ENCODE measurements at regions not wholly inside any gene's neighbourhood (a gene's known extent, or its start where the extent isn't known, plus 50 kb on each side); places are given as distances from the start of the nearest gene placed in this dataset.
"Not testable (repeated sequence)": the region's sequence is repeated elsewhere in the genome, so short reads cannot be mapped to it uniquely, and the experiment has no call there.

DNA sequence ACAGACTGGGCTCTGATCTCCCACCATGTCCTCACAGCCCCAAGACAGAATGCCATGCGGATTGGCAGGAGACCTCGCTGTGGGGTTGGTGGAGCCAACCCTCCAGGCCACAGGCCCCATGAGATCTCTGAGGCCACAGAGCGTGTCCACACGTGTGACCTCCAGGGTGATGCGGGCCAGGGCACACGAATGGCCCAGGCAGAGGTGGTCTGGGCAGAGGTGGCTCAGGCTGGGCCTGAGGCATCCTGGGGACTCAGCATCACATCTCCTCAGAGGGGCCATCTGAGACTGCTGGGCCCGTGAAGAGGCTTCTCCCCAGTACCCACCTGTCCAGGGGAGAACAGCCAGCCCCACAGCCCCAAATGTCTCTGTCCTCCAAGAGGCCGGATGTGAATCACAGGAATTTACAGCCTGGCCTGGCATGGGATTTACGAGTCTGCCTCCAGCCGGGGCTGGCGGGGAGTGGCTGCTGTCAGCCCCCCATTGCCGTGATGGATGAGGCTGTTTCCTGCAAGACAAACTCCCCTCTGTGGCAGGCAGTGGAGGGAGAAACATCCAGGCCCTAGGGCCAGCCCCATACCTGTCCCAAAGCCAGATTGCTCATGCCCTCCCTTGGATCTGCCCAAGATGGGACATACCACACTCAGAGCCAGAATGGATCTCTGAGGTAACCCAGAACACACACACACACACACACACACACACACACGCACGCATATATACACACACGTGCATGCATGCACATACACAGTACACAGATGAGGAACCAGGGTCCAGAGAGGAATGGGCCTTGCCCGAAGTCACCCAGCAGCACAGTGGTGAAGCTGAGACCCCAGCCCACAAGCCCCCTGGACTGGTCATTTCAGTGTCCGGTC is 208.3 kb downstream of the TBC1D2B start:
- peak; percentile 34 for DNase-seq
- ATAC-seq (ENCODE audit: poor library complexity), result no peak
- intact Hi-C loops (cut with DNase I), result no loop called here

DNA sequence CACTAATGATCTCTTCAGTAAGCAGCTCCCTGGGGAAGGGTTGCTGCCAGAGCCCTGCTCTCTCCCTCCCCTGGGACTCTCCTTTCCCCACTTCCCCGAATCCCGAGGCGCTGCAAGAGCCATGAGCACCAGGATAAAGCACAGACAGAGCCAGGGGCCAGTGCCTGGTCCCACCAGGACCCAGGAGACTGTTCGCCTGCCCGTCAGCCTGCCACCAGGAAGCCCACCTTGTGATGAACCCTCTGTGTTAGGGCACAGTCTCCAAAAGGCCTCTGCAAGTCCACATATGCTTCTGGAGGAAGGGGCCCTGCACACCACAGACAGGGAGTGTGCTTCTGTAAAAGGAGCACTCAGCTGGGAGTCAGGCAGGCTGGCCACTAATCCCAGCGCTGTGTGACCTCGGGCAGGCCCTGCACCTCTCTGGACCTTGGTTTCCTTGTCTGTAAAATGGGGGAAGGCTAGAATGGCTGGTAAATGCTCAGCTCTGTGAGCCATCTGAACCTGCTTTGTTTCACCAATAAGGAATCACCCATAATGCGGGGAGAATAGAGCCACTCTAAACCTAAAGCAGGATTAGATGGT is 209.4 kb downstream of the TBC1D2B start:
- peak; percentile 25 for DNase-seq
- ATAC-seq (ENCODE audit: poor library complexity); intact Hi-C loops (cut with DNase I): not testable (repeated sequence)

DNA sequence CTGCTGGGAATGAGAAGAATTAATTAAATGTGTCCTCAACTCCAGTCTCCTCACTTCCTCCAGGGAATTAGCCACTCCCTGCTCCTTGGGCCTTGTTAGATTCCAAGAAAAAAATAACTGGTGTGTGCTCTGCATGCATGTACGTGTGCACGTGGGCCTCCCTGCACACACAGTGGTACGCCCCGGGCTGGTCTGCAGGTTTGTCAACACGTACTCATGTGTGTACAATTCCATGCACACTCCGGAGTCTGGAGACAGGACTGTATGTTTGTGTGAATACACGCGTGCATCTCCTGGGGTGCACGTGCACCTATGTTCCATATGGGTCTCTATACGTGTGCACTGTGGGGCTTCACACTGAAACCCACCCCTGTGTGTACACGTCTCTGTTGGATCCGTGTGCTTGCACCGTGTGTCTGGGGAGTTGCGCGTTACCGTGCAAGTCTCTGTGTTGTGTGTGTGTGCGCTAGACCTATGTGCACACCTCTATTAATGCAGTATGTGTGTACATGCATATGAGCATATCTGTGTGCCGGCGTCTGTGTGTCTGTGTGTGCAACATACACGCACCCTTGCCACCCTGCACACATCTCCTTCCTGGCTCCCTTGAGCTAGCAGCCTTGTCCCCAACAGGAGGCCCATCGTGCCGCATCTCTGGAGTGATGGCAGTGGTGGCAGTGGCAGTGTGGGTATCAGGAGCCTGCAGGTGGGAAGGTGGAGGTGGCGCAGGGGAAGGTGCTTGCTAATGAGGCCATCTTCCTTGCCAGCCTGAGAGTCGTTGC is 210.1 kb downstream of the TBC1D2B start:
- intact Hi-C loops (cut with DNase I), result no loop called here
- DNase-seq (peak; percentile 16), ATAC-seq (ENCODE audit: poor library complexity) (no peak)

DNA sequence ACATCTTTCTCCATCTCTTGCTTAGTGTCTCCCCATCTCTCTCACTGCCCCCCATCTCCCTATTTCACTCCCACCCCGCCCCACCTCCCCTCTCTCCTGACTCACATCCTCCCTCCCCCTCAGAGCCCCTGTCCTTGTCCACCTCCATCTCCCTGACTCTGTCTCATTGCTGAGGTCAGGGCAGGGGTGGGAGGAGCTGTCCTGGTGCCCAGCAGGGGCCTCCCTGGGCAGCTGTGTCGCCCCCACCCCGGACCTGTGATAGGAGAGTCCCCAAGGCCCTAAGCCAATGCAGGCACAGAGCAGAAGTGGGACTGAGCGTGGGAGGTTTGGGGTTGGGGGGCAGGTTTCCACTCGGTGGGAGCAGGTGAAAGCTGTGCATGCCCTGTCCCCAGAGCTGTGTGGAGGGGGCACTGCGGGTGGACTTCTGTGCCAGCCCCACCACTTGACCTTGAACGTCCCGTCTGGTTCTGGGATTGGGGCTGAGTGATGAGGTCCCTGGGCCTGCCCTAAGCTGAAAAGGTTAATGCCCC is 210.8 kb downstream of the TBC1D2B start:
- intact Hi-C loops (cut with DNase I), result no loop called here
- no peak for ATAC-seq (ENCODE audit: poor library complexity)
- no peak for DNase-seq

DNA sequence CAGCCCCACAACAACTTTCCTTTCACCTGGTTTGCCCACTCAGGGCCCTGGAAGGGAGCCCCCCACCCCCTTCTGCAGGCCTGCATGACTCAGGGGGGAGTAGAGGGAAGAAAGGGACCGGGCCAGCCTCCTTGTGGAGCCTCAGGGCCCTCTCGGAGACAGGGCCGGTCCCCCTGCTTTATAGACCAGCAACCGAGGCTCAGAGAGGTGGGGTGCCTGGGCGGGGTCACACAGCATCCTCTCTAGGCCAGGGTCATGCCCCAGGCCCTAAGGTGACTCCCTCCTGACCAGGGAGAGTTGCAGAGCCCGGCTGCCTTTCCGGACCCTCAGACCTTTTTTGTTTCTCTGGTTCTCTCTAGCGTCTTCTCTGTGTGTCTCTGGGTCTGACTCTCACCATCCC is 211.3 kb downstream of the TBC1D2B start:
- ATAC-seq (ENCODE audit: poor library complexity) (no peak), DNase-seq (no peak)
- intact Hi-C loops (cut with DNase I), result no loop called here

DNA sequence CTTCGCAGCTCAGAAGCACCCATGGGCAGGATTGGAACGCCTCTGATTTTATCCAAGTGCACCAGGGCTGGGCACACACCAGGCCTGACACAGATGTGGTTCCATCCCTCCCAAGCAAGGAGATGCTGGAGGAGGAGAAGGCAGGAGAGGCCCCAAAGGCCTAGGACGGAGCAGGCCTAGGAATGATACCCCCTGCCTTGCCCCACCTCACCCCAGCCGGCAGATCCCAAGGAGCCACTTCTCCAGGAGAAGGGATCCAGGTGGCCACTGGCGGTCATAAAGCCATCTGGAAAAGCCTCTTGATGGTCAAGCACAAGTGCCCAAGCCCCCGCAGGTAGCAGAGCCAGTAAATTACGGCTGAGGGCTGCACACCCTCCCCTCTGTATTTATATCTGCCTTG is 211.8 kb downstream of the TBC1D2B start:
- intact Hi-C loops (cut with DNase I), result no loop called here
- ATAC-seq (ENCODE audit: poor library complexity), result no peak
- no peak for DNase-seq

DNA sequence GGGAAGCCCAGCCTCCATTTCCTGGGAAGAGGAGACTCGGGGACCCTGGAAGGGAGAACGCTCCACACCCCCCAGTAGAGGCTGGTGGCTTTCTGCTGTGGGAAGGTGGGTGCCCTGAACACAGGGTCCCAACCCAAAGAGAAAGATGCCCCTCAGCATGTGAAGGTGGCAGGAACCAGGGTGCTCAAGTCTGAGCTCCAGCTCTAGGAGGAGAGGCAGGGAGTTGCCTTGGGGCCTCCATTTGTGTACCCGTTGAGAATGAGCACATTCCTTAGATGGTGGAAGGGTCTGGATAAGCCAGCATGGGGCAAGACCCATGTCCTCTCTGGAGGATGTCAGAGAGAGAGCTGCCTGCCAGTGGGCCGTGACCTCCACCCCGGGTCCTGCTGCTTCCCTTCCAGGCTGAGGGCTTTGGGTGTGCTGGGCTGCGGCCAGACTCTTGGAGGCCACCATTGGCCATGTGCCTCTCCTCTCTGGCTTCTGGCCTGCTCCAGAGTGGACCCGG is 212.4 kb downstream of the TBC1D2B start:
- DNase-seq (no peak), ATAC-seq (ENCODE audit: poor library complexity) (no peak)
- intact Hi-C loops (cut with DNase I), result no loop called here

DNA sequence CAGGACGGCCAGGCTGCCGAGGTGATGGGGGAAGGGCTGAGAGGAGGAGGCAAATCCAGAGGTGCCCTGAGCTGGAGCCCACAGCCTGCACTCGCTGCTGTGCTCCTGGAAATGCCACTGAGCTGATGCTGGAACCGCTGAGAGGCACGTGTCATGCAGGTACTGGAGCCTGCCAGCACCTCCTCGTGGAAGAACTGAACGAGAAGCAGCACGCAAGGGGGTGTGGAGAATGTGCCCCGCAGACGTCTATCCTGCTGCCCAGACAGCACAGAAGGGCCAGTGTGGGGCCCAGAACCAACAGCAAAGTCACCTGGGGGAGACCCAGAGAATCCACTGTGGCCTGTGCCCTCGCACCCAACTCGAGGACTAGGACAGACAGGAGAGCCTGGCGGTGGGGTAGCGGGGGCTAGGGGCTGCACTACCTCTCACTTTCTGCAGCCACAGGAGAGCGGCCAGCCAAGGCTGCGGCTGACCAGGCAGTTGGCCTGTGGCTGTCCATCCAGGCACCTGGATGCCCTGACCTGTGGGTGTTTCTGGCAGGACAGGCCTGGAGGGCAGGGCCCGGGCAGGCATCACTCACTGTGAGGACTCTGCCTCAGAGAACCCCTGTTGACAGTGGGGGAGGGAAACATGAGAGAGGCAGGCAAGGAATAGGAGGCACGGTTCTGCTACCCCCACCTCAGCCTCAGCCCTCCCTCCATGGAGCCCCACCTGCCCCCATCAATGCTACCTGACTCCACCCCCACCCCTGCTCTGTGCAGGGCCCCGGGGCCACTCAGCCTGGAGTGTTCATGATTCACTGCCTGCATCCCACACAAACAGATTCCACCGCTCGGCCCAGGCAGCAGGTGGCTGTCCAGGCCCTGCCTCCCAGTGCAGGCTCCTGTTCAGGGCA is 213.1 kb downstream of the TBC1D2B start:
- ATAC-seq (ENCODE audit: poor library complexity) (no peak), DNase-seq (no peak)

DNA sequence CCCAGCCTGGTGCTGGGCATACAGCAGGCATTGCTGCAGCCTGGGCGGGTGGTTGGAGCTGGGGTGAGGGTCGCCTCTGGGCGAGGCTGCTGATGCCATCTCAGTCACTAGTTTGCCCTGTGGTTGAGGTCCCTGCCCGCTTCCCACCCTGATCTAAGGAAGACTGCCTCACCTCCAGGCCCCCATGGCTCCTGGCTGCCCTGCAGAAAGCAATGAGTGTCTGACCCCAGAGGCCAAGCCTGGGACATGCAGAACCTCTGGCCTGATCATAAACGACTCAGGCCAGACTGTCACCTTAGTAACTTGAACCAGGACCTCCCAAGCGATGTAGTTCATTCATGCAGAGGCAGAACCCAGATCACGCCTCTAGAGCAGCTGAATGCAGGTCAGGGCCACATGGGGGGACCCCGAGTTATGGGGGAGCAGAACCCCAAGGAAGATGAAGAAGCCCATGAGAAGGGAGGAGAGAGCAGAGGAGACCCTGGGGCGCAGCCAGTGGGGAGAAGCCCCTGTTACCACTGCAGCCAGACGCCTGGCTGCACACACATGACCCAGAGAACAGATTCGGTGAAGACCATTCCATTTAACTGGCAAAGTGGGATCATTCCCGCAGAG is 213.9 kb downstream of the TBC1D2B start:
- intact Hi-C loops (cut with DNase I), result no loop called here
- DNase-seq, result no peak
- no peak for ATAC-seq (ENCODE audit: poor library complexity)

More for the DNA sequence above, 213.1 kb downstream of the TBC1D2B start:
- intact Hi-C loops (cut with DNase I), result no loop called here

DNA sequence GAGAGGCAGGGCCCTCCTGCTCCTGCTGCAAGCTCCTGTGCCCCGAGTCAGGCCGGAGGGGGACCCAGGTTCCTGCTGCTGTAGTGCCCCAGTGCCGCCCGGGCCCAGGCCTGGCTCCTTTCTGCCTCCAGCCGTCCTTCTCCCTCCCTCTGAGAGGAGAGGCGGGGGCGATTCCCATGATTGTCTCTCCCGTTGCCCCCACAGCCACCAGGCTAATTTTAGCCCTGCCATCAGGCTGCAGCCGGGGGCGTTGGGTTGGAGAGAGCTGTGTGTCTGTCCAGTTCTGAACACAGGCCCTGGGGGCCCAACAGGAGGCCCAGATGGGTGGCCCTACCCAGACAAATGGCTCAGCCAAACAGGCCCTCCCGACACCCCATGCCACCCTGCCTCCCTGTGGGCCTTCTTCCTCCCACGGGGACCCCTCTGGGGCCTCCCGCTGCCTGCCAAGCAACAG is 214.8 kb downstream of the TBC1D2B start:
- DNase-seq, result no peak
- intact Hi-C loops (cut with DNase I), result no loop called here
- ATAC-seq (ENCODE audit: poor library complexity), result no peak

DNA sequence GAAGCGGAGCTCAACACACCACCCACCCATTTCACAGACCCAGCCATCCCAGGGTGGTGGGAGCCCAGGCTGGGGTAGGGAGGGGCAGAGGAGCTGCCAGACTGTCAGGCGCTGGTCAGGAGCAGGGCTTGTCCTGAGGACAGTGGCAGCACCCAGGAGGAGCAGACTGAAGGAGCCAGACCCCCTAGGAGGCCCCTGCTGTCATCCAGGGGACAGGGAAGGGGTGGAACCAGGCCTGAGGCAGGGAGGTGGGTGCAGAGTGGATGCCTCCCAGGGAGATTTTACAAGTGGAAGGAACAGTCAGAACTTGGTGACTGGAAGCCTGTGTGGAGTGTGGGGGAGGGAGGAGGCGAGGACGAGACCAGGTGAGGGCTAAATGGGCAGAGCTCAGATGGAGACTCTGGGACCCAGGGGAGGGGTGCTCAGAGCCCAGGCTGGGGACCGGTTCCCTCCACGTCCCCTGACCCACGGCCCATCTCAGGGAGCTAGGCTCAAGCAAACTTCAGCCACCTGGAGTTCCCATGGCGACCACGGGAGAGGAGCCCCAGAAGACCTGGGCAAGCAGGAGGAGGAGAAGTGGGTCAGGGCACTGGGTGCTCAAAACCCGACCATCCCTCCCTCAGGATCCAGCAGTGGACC is 215.4 kb downstream of the TBC1D2B start:
- intact Hi-C loops (cut with DNase I); DNase-seq: not testable (repeated sequence)

DNA sequence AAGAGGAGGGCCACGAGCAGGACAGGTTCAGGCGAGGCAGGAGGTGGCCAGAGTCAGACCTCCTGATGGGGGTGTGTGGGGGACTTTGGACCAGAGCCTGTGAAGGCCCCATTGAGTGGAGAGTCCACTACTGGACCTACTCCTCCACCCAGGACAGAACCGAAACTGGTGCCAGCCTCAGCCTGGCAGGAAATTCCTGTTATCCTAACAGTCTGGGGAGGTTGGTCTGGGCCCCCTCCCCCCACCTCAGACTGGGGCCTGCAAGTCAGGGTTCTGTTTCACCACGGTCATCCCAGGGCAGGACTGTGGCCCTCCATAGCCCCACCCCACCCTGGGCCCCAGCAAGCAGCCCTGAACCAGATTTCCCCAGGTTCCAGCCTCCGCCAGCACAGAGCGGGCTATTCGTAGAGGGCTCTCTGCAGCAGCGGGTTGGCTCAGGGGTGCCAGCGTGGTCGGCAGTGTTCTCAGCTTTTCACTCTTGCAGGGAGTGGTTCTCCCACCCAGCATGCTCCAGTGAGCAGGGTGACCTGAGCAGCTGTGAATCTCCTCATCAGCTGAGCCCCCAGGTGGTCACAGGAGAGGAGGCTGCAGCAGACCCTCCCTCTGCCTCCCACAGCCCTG is 217.3 kb downstream of the TBC1D2B start:
- DNase-seq (no peak), ATAC-seq (ENCODE audit: poor library complexity) (no peak)
- intact Hi-C loops (cut with DNase I), result no loop called here

More for the DNA sequence above, 215.4 kb downstream of the TBC1D2B start:
- ATAC-seq (ENCODE audit: poor library complexity), result not testable (repeated sequence)

DNA sequence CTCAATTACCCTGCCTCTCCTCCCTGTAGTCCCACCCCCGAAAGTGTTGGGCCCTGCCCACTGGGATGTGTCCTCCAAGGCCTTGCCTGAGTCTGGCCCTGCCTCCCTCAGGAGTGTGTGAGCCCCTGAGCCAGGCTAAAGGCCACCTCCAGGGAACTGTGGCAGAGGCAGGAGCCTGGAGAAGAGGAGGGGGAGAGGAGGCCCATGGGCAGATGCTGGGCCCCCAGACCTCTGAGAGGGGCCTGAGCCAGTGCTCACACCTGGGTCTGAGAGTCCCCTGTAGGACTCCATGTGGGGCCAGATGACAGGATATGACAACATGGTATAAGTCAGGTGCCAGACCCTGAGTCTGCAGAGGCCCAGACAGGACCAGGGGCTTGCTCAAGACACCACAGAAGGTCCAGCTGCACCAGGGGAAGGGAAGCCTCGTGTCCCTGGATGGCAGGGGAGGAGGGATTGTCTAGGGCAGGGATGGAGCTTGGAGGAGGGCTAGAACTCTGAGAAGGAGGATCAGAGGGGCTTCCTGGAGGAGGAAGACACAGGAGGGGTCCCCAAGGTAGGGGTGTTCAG is 217.9 kb downstream of the TBC1D2B start:
- ATAC-seq (ENCODE audit: poor library complexity), result no peak
- intact Hi-C loops (cut with DNase I), result no loop called here
- DNase-seq, result no peak

DNA sequence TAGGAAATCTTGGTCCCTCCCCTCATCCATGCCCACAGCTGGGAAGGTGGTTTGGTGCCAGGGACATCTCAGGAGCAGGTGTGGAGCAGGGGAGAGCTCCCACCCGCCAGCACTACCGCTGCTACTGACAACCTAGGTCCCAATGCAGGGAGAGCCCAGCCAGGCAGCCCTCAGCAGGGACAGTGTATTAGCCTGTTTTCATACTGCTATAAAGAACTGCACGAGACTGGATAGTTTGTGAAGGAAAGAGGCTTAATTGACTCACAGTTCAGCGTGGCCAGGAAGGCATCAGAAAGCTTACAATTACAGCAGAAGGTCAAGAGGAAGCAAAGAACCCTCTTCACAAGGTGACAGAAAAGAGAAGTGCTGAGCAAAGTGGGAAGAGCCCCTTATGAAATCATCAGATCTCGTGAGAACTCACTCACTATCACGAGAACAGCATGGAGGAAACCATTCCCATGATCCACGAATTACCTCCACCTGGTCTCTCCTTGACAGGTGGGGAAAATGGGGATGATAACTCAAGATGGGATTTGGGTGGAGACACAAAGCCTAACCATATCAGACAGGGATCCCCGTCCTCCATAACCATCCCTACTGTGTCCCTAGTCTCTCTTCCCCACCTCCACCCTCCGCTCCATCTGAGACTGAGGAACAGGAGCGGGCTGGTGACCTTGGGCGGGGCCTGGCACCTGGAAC is 218.6 kb downstream of the TBC1D2B start:
- ATAC-seq (ENCODE audit: poor library complexity) (no peak), DNase-seq (no peak)
- intact Hi-C loops (cut with DNase I), result no loop called here

DNA sequence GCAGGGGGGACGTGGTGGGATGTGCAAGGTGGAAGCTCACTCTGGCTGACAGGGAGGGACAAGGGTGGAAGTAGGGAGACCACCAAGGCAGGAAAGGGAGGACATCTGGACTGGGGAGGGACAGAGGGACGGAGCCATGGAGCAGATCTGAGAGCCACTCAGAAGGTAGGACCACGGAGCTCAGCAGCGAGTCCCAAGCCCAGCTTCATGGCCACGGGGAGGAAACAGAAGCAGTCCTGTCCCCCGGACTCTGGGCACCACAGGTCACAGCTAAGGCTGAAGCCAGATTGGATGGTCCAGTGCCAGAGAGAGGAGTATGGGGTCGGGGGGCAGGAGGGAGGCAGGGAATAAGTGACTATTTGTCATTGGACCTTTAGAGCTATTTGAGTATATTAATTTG is 220.1 kb downstream of the TBC1D2B start:
- no peak for DNase-seq
- ATAC-seq (ENCODE audit: poor library complexity), result no peak
- intact Hi-C loops (cut with DNase I), result no loop called here
